Suppressor macrophage (primary cell): ENCODE measurements at regions not wholly inside any gene's neighbourhood (a gene's known extent, or its start where the extent isn't known, plus 50 kb on each side); places are given as distances from the start of the nearest gene placed in this dataset.
A peak's percentile ranks its signal among the peaks of the same experiment; 100 is the strongest.

ENCODE experiments used
- DNase-seq, 4 experiments: peaks; one replicate each; pipeline ENCODE4 v3.0.0-alpha.2; 2020 to 2022

DNA sequence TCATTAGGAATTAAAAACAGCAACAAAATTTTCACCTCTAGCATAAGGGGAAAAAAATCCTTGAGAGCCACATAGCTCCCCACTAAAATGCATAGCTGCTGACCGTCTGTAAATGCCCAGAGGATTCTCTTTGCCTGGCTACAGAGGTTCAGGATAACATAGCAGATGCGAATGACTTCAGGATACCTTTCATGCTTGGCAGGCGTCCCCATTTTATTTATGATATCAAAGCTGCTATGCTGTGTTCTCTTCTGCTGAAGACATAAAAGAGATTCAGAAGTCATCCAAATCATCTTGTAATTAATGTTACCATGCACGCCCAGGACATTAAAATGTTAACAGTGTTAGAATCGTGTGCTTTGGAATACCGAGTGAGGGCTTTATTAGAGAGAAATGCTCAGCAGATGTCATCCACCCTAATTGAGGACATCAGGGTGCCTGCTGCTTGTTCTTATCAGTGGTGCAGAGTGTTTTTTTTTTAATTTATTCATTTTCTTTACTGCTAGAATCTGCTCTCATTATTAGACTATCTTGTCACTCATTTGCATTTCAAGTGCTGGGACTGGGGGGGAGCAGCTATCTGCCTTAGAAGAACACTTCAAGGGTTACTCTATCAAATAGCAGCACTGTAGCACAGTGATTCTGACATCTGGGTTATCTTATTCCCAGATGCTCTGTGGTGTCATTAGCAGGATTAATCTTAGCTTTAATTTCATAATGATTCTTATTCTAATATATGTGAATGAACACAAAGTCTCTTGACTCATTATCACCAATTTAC lies 139.5 kb downstream of the ZNF326 start:
- DNase-seq = no peak

DNA sequence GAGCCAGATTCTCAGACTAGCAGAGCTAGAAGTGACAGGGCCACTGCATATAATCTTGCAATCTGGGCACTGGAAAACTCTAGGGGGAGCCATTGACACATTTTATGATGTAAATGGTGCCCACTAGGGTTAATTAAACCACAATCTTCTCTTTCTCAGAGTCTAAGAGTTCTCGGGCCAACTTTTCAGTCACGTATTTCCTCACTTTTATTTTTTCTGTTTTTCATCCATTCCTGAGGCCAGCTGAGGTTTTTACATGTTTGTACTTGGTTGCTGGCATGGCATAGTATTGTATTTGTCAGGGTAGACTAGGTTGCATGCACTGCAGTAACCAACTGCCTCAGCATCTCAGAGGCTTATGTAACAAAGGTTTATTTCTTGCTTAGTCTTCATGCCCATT lies 138.2 kb downstream of the ZNF326 start:
- peak; percentile 16 to 46 (median 35) for DNase-seq

GRCh38 chr1:90132306-90132705 lies 137.4 kb downstream of the ZNF326 start:
- DNase-seq = no peak

DNA sequence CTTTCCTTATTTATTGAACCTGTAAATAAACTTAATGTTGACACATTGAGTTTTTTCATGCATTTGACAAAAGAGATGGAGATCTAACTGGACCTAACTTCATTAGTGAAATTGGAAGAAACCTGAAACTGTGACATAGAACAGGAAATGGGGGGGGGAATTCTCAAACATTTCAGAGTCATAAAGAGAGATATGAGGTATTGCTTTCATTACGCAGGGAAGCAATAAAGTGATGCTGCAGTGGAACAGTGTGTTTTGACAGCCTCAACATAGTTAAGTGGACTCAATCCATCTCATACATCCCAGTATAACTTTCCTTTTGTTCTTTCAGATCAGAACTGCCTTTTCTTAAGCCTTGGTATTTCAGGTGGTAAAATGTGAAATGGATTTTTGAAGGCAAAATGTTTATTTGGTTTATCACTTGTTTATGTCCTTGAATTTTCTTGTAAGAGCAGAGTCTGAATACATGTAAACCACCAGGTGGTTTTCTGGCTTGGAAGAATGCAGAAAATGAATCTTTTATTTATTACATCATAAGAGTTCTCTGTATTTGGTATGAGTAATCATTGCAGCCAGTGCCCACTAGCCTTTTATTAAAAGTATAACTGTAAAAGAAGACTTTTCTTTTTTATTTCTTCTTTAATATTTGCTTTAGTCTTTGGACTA lies 132.5 kb downstream of the ZNF326 start:
- DNase-seq = no peak

DNA sequence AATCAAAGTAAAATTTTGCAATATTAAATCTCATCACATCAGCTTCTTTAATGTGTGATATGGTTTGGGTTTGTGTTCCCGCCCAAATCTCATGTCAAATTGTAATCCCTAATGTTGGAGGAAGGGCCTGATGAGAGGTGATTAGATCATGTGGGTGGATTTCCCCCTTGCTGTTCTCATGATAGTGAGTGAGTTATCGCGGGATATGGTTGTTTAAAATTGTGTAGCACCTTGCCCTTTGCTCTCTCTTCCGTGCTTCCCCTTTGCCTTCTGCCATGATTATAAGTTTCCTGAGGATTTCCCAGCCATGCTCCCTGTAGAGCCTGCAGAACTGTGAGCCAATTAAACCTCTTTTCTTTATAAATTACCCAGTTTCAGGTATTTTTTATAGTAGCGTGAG lies 131.9 kb downstream of the ZNF326 start:
- no peak for DNase-seq

GRCh38 chr1:90122654-90123340 lies 127.9 kb downstream of the ZNF326 start:
- no peak for DNase-seq

- DNase-seq = peak; percentile 32 to 68 (median 56)
These were observed 119.7 kb downstream of the ZNF326 start for GRCh38 chr1:90114521-90115141.

- DNase-seq = no peak
These were observed 113.1 kb downstream of the ZNF326 start for GRCh38 chr1:90107990-90108389.

- DNase-seq = no peak
These were observed 111.4 kb downstream of the ZNF326 start for GRCh38 chr1:90106311-90106710.

GRCh38 chr1:90104941-90105538 lies 110.1 kb downstream of the ZNF326 start:
- DNase-seq = no peak

DNA sequence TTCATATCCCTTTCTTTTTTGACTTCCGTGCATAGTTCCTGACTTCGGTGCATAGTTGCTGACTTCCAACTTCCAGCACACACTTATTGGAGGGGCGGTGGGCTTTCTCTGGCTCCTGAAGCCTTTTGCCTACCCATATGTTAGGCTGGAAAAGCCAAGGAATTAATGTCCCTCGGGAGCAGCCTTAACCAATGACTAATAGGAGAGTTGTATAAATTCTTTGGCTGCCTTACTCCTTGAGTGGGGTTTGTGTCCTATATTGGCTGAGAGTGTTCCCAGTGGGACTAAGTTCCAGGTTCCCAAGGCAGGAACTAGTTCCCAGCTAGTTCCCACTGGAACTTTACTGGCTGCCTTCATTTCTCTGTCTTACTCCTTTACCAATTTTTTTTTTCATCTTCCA lies 105.7 kb downstream of the ZNF326 start:
- no peak for DNase-seq

GRCh38 chr1:90092441-90092840 lies 97.5 kb downstream of the ZNF326 start:
- DNase-seq = no peak
